ENCODE measurements at regions not wholly inside any gene's neighbourhood (a gene's known extent, or its start where the extent isn't known, plus 50 kb on each side); places are given as distances from the start of the nearest gene placed in this dataset.

DNA sequence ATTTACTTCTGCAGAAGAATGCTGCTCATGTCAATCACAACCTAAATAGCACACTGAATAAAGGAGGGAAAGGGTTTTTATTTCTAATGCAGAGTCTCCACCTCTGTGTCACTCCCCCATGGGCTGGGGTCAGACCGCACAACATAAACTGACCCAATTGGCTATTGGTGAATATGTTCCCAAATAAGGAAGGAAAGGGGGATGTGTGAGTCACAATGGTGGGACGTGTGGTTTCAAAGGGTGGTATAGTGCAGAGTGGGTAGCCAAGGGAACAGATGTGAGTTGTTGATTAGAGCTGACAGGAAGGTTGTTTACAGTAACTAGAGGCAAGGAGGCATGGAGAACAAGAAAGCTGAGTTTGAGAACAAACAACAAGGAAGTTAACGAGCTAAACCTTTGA, 491.8 kb downstream of the ZPLD1 start:
- TF ChIP-seq, protein P1, sequence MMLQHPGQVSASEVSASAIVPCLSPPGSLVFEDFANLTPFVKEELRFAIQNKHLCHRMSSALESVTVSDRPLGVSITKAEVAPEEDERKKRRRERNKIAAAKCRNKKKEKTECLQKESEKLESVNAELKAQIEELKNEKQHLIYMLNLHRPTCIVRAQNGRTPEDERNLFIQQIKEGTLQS (IDR thresholded peaks at IDR 0.05; ENCODE audit: borderline replicate concordance, extremely low read depth, low read depth, low read length) = no peak
- TF ChIP-seq HCFC1 (IDR thresholded peaks at IDR 0.05; ENCODE audit: low read length) (no peak), SREBF2 (IDR thresholded peaks at IDR 0.05; ENCODE audit: low read length) (no peak), ESRRA (IDR thresholded peaks at IDR 0.05; ENCODE audit: low read length) (no peak), RAD51 (IDR thresholded peaks at IDR 0.05) (no peak), HDAC2 (IDR thresholded peaks at IDR 0.05) (no peak), BMI1 (IDR thresholded peaks at IDR 0.05; ENCODE audit: borderline replicate concordance) (no peak), POLR2A (IDR thresholded peaks at IDR 0.05; ENCODE audit: low read depth, low read length) (no peak), FOXK2 (IDR thresholded peaks at IDR 0.05) (no peak), BCL11A (IDR thresholded peaks at IDR 0.05; ENCODE audit: low read depth, low read length) (no peak), TAF1 (IDR thresholded peaks at IDR 0.05; ENCODE audit: borderline replicate concordance, low read depth, low read length) (no peak)
- TF ChIP-seq, protein P2, sequence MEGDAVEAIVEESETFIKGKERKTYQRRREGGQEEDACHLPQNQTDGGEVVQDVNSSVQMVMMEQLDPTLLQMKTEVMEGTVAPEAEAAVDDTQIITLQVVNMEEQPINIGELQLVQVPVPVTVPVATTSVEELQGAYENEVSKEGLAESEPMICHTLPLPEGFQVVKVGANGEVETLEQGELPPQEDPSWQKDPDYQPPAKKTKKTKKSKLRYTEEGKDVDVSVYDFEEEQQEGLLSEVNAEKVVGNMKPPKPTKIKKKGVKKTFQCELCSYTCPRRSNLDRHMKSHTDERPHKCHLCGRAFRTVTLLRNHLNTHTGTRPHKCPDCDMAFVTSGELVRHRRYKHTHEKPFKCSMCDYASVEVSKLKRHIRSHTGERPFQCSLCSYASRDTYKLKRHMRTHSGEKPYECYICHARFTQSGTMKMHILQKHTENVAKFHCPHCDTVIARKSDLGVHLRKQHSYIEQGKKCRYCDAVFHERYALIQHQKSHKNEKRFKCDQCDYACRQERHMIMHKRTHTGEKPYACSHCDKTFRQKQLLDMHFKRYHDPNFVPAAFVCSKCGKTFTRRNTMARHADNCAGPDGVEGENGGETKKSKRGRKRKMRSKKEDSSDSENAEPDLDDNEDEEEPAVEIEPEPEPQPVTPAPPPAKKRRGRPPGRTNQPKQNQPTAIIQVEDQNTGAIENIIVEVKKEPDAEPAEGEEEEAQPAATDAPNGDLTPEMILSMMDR (IDR thresholded peaks at IDR 0.05 in 2 of 3, conservative IDR thresholded peaks at IDR 0.05 in 1 of 3; ENCODE audit: control insufficient read depth in 2 of 3, extremely low read depth in 1 of 3, insufficient read depth in 1 of 3, low read depth in 3 of 3, low read length in 3 of 3) = no peak
- TF ChIP-seq, protein P3, sequence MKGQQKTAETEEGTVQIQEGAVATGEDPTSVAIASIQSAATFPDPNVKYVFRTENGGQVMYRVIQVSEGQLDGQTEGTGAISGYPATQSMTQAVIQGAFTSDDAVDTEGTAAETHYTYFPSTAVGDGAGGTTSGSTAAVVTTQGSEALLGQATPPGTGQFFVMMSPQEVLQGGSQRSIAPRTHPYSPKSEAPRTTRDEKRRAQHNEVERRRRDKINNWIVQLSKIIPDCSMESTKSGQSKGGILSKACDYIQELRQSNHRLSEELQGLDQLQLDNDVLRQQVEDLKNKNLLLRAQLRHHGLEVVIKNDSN (IDR thresholded peaks at IDR 0.05; ENCODE audit: borderline replicate concordance, extremely low read length, insufficient read depth, low read depth, low read length) = no peak
